Upper lobe of left lung (tissue), 6 donors: ENCODE measurements at regions not wholly inside any gene's neighbourhood (a gene's known extent, or its start where the extent isn't known, plus 50 kb on each side); places are given as distances from the start of the nearest gene placed in this dataset.
A peak's percentile ranks its signal among the peaks of the same experiment; 100 is the strongest.
"Not testable (repeated sequence)": the region's sequence is repeated elsewhere in the genome, so short reads cannot be mapped to it uniquely, and the experiment has no call there.

Experiments
- ATAC-seq, 2 donors: fragments of 200-7000 bp; cut with Tn5 transposase; one replicate each; pipeline ENCODE4 v1.9.1; 2022; ENCODE audit warnings: mild to moderate bottlenecking in 2 of 2, moderate library complexity in 2 of 2; ENCODE audit not compliant: low FRiP score in 2 of 2
- DNase-seq, 2 donors: peaks; one replicate each; pipeline ENCODE4 v3.0.0-alpha.2; 2019 to 2020
- H3K27ac ChIP-seq, 4 donors: fragments of 200-600 bp; sonication (generic); one replicate each; pipeline ENCODE4 v1.5.1; 2016 to 2019
- H3K27me3 ChIP-seq, 4 donors: fragments of 200-600 bp; sonication (generic); one replicate each; pipeline ENCODE4 v1.5.1; 2017 to 2019
- H3K36me3 ChIP-seq, 4 donors: fragments of 200-600 bp; sonication (generic); one replicate each; pipeline ENCODE4 v1.5.1; 2016 to 2019
- H3K4me1 ChIP-seq, 4 donors: fragments of 200-600 bp; sonication (generic); one replicate each; pipeline ENCODE4 v1.5.1; 2018 to 2019
- H3K4me3 ChIP-seq, 4 donors: fragments of 200-600 bp; sonication (generic); one replicate each; pipeline ENCODE4 v1.5.1; 2017 to 2019; ENCODE audit warnings: mild to moderate bottlenecking in 2 of 4, moderate library complexity in 1 of 4
- H3K9me3 ChIP-seq, 4 donors: fragments of 200-600 bp; sonication (generic); one replicate each; pipeline ENCODE4 v1.5.1; 2018 to 2019
- EP300 ChIP-seq, 4 donors: sonication (generic); formaldehyde crosslinking; IDR thresholded peaks; one replicate each; pipeline ENCODE4 v1.5.1; 2017; ENCODE audit warnings: antibody characterized with exemption in 4 of 4, control low read depth in 2 of 4
- POLR2A ChIP-seq, 4 donors: fragments of 450-650 bp; IDR thresholded peaks; one replicate each; pipeline ENCODE4 v1.5.1; 2016 to 2017; ENCODE audit warnings: antibody characterized with exemption in 4 of 4, mild to moderate bottlenecking in 2 of 4
- POLR2AphosphoS5 ChIP-seq, 2 donors: sonication (generic); formaldehyde crosslinking; IDR thresholded peaks; one replicate each; pipeline ENCODE4 v1.5.1; 2017; ENCODE audit warnings: antibody characterized with exemption in 2 of 2
- WGBS, 2 donors: methylation state at CpG; one replicate each; pipeline ENCODE4 v1.1.5; 2017 to 2018; 5-methylcytosine and 5-hydroxymethylcytosine counted together
- TF ChIP-seq, protein P1 (sequence below), 6 experiments: fragments of 450-650 bp in 4 of 6; fragments of 200-600 bp in 2 of 6; sonication (generic) in 2 of 6; IDR thresholded peaks; one replicate each; pipeline ENCODE4 v1.5.1; 2016 to 2019; ENCODE audit warnings: antibody characterized with exemption in 6 of 6
- donor health status: DM: no; HTN: no; CAD: no; lungs with moderate emphysema.
- donor health status: DM: no; HTN: yes; CAD: no; lungs with severe emphysema.

- H3K4me1 ChIP-seq: peaks cover 0 to 7% (median 0%) of the 10 kb centered on the region in 4 donors
- WGBS, 2 donors: 69 to 77% methylated on average over 5 to 8 of the region's 9 CpGs
- ATAC-seq (peak in 1 of 2 donors; percentile 29), DNase-seq (no peak)
- no peak for TF ChIP-seq EP300 (IDR thresholded peaks at IDR 0.05)
- no peak for TF ChIP-seq POLR2A (IDR thresholded peaks at IDR 0.05)
- TF ChIP-seq, protein P1, sequence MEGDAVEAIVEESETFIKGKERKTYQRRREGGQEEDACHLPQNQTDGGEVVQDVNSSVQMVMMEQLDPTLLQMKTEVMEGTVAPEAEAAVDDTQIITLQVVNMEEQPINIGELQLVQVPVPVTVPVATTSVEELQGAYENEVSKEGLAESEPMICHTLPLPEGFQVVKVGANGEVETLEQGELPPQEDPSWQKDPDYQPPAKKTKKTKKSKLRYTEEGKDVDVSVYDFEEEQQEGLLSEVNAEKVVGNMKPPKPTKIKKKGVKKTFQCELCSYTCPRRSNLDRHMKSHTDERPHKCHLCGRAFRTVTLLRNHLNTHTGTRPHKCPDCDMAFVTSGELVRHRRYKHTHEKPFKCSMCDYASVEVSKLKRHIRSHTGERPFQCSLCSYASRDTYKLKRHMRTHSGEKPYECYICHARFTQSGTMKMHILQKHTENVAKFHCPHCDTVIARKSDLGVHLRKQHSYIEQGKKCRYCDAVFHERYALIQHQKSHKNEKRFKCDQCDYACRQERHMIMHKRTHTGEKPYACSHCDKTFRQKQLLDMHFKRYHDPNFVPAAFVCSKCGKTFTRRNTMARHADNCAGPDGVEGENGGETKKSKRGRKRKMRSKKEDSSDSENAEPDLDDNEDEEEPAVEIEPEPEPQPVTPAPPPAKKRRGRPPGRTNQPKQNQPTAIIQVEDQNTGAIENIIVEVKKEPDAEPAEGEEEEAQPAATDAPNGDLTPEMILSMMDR (IDR thresholded peaks at IDR 0.05): no peak
- no peak for TF ChIP-seq POLR2AphosphoS5 (IDR thresholded peaks at IDR 0.05)
- no peak overlapping the region for H3K4me3 ChIP-seq
- no peak overlapping the region for H3K27ac ChIP-seq
- H3K36me3 ChIP-seq: no peaks in the 10 kb centered on the region
- H3K27me3 ChIP-seq: no peaks in the 10 kb centered on the region
- no peaks in the 10 kb centered on the region for H3K9me3 ChIP-seq
Observed at GRCh38 chr11:69899957-69900821, 81.0 kb upstream of the FGF3 start.

GRCh38 chr11:69900822-69901302 lies 81.6 kb upstream of the FGF3 start:
- not testable (repeated sequence) for H3K27ac ChIP-seq, ATAC-seq, DNase-seq, H3K36me3 ChIP-seq, H3K4me1 ChIP-seq, H3K27me3 ChIP-seq, H3K9me3 ChIP-seq, H3K4me3 ChIP-seq
- 58 to 62% methylated on average over 3 to 5 of the region's 5 CpGs for WGBS, 2 donors

DNA sequence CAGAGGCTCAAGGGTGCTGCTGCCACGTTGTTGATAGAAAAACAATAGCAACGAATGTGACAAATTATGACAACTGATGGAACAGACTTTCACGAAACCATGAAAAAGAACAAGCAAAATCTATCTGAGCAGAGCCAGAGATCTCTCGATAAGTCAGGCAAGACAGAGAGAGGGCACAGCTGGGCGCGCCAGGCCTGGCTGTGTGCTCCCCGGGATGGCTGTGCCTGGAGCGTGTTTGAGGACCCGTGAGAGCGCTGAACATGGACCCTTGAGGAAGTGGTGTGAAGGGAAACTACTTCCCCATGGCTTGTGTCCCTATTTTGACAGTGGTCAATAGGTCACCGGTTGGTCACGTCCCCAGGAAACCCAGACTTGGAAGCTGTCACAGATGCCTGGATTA lies 83.1 kb upstream of the FGF3 start:
- Histone ChIP-seq H3K36me3 (no peaks in the 10 kb centered on the region), H3K4me1 (peaks cover 0 to 7% (median 0%) of the 10 kb centered on the region in 4 donors), H3K27ac (no peak overlapping the region), H3K4me3 (no peak overlapping the region), H3K9me3 (no peaks in the 10 kb centered on the region), H3K27me3 (no peaks in the 10 kb centered on the region)
- ATAC-seq (no peak), DNase-seq (no peak)
- TF ChIP-seq POLR2AphosphoS5 (IDR thresholded peaks at IDR 0.05): no peak
- TF ChIP-seq, protein P1 (IDR thresholded peaks at IDR 0.05): no peak
- TF ChIP-seq POLR2A (IDR thresholded peaks at IDR 0.05): no peak
- no peak for TF ChIP-seq EP300 (IDR thresholded peaks at IDR 0.05)
- WGBS, 2 donors: 84 to 88% methylated on average over 10 to 12 of the region's 12 CpGs

- no peaks in the 10 kb centered on the region for H3K27me3 ChIP-seq
- no peak for ATAC-seq
- no peaks in the 10 kb centered on the region for H3K9me3 ChIP-seq
- no peak overlapping the region for H3K4me3 ChIP-seq
- TF ChIP-seq POLR2AphosphoS5 (IDR thresholded peaks at IDR 0.05): no peak
- H3K4me1 ChIP-seq: peaks cover 0 to 7% (median 0%) of the 10 kb centered on the region in 4 donors
- 57 to 84% methylated on average over 4 to 8 of the region's 8 CpGs for WGBS, 2 donors
- no peak for DNase-seq
- no peaks in the 10 kb centered on the region for H3K36me3 ChIP-seq
- no peak overlapping the region for H3K27ac ChIP-seq
Observed at GRCh38 chr11:69903211-69903610, 84.0 kb upstream of the FGF3 start.

GRCh38 chr11:69904161-69904973 lies 85.2 kb upstream of the FGF3 start:
- WGBS, 2 donors: 53 to 68% methylated on average over 13 to 14 of the region's 14 CpGs
- ATAC-seq: no peak
- no peaks in the 10 kb centered on the region for H3K27me3 ChIP-seq
- TF ChIP-seq, protein P1 (IDR thresholded peaks at IDR 0.05): no peak
- TF ChIP-seq POLR2AphosphoS5 (IDR thresholded peaks at IDR 0.05) (no peak), POLR2A (IDR thresholded peaks at IDR 0.05) (no peak), EP300 (IDR thresholded peaks at IDR 0.05) (no peak)
- H3K4me1 ChIP-seq: peaks cover 0 to 7% (median 0%) of the 10 kb centered on the region in 4 donors
- no peaks in the 10 kb centered on the region for H3K9me3 ChIP-seq
- no peak for DNase-seq
- no peak overlapping the region for H3K27ac ChIP-seq
- no peak overlapping the region for H3K4me3 ChIP-seq
- H3K36me3 ChIP-seq: no peaks in the 10 kb centered on the region
